ENCODE measurements at regions not wholly inside any gene's neighbourhood (a gene's known extent, or its start where the extent isn't known, plus 50 kb on each side); places are given as distances from the start of the nearest gene placed in this dataset.

GRCh38 chr6:43836507-43837240 is 66.7 kb downstream of the VEGFA start (continued):
- no peak for TF ChIP-seq MLX (CRISPR knock-in tag; conservative IDR thresholded peaks at IDR 0.05)
- TF ChIP-seq SMARCB1 (IDR thresholded peaks at IDR 0.05; ENCODE audit: insufficient read length, low read depth): no peak
- TF ChIP-seq RFX7 (CRISPR knock-in tag; IDR thresholded peaks at IDR 0.05): no peak
- no peak for TF ChIP-seq KDM5B (IDR thresholded peaks at IDR 0.05; ENCODE audit: insufficient replicate concordance, low read depth, low read length)
- TF ChIP-seq TSC22D4 (tag; IDR thresholded peaks at IDR 0.05): no peak
- TF ChIP-seq HDAC3 (IDR thresholded peaks at IDR 0.05; ENCODE audit: borderline replicate concordance, partially characterized antibody): no peak
- peak; percentile 96 for TF ChIP-seq FOSL1 (tag; conservative IDR thresholded peaks at IDR 0.05)
- TF ChIP-seq CHCHD3 (CRISPR knock-in tag; IDR thresholded peaks at IDR 0.05): no peak
- TF ChIP-seq POLR3G (IDR thresholded peaks at IDR 0.05; ENCODE audit: extremely low read depth, insufficient read length, insufficient replicate concordance): no peak
- TF ChIP-seq, protein P1, sequence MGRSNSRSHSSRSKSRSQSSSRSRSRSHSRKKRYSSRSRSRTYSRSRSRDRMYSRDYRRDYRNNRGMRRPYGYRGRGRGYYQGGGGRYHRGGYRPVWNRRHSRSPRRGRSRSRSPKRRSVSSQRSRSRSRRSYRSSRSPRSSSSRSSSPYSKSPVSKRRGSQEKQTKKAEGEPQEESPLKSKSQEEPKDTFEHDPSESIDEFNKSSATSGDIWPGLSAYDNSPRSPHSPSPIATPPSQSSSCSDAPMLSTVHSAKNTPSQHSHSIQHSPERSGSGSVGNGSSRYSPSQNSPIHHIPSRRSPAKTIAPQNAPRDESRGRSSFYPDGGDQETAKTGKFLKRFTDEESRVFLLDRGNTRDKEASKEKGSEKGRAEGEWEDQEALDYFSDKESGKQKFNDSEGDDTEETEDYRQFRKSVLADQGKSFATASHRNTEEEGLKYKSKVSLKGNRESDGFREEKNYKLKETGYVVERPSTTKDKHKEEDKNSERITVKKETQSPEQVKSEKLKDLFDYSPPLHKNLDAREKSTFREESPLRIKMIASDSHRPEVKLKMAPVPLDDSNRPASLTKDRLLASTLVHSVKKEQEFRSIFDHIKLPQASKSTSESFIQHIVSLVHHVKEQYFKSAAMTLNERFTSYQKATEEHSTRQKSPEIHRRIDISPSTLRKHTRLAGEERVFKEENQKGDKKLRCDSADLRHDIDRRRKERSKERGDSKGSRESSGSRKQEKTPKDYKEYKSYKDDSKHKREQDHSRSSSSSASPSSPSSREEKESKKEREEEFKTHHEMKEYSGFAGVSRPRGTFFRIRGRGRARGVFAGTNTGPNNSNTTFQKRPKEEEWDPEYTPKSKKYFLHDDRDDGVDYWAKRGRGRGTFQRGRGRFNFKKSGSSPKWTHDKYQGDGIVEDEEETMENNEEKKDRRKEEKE (IDR thresholded peaks at IDR 0.05; ENCODE audit: borderline replicate concordance in 1 of 2, control insufficient read depth in 1 of 2, low read depth in 2 of 2, low read length in 1 of 2): no peak
- TF ChIP-seq MCM5 (IDR thresholded peaks at IDR 0.05; ENCODE audit: low read depth): no peak
- TF ChIP-seq ATF1 (CRISPR knock-in tag; IDR thresholded peaks at IDR 0.05): no peak
- TF ChIP-seq ATF1 (tag; IDR thresholded peaks at IDR 0.05): peak; percentile 76
- TF ChIP-seq ZNF253 (CRISPR knock-in tag; conservative IDR thresholded peaks at IDR 0.05): no peak
- peak in 1 of 2 experiments; percentile 95; a peak in 2 of 4 replicates for TF ChIP-seq MLLT1 (IDR thresholded peaks at IDR 0.05)
- TF ChIP-seq FOXM1 (IDR thresholded peaks at IDR 0.05; ENCODE audit: low read depth): peak; percentile 73; the same call in 1 of the 2 replicates
- no peak for TF ChIP-seq FOXM1 (CRISPR knock-in tag; IDR thresholded peaks at IDR 0.05; ENCODE audit: low read depth)
- TF ChIP-seq NFE2L1 (tag; IDR thresholded peaks at IDR 0.05; ENCODE audit: borderline replicate concordance, low read depth): no peak
- no peak for TF ChIP-seq POLR2A (conservative IDR thresholded peaks at IDR 0.05)
- TF ChIP-seq CTBP1 (IDR thresholded peaks at IDR 0.05; ENCODE audit: borderline replicate concordance): peak; percentile 96
- TF ChIP-seq, protein P2, sequence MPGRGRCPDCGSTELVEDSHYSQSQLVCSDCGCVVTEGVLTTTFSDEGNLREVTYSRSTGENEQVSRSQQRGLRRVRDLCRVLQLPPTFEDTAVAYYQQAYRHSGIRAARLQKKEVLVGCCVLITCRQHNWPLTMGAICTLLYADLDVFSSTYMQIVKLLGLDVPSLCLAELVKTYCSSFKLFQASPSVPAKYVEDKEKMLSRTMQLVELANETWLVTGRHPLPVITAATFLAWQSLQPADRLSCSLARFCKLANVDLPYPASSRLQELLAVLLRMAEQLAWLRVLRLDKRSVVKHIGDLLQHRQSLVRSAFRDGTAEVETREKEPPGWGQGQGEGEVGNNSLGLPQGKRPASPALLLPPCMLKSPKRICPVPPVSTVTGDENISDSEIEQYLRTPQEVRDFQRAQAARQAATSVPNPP (IDR thresholded peaks at IDR 0.05; ENCODE audit: borderline replicate concordance, insufficient read depth, insufficient read length): no peak
- TF ChIP-seq EHMT2 (IDR thresholded peaks at IDR 0.05): no peak
- no peak for TF ChIP-seq ELF4 (CRISPR knock-in tag; IDR thresholded peaks at IDR 0.05)
- TF ChIP-seq NFIC (IDR thresholded peaks at IDR 0.05): peak; percentile 82
- TF ChIP-seq NCOA6 (IDR thresholded peaks at IDR 0.05): no peak

Measured in K562 (cell line).